HCT116 (cell line): ENCODE measurements at regions not wholly inside any gene's neighbourhood (a gene's known extent, or its start where the extent isn't known, plus 50 kb on each side); places are given as distances from the start of the nearest gene placed in this dataset.

ENCODE experiments used
- ATAC-seq: fragments of 200-7000 bp; cut with Tn5 transposase; 2 replicates; pipeline ENCODE4 v1.9.1; 2020; ENCODE audit warnings: mild to moderate bottlenecking, moderate library complexity
- BruUV-seq: library from RNA; stranded (reverse); fragments of 400-500 nt; replicated peaks from 2 replicates; lab custom pipeline; 2021; lab: Mats Ljungman, UMichigan
- CTCF ChIA-PET: fragments of 300-600 bp; sonication (Branson Sonifier 250); formaldehyde crosslinking; loops from one replicate; lab custom pipeline; 2021; ENCODE audit warnings: antibody characterized with exemption; lab: Charles Lee
- POLR2A ChIA-PET: fragments of 300-600, 350-600 bp; sonication (Branson Sonifier 250); formaldehyde crosslinking; loops from one replicate; lab custom pipeline; 2021; ENCODE audit warnings: antibody characterized with exemption; lab: Charles Lee
- RAD21 ChIA-PET, 2 experiments: fragments of 300-600 bp; sonication (Branson Sonifier 250); formaldehyde crosslinking; loops; one replicate each; lab custom pipeline; 2023; ENCODE audit warnings: low total read pairs in 2 of 2; ENCODE audit not compliant: uncharacterized antibody in 2 of 2, unreplicated experiment in 2 of 2, low non-redundant PET in 1 of 2; lab: Charles Lee
- DNase-seq: peaks from one replicate; pipeline ENCODE4 v3.0.0-alpha.2; 2010; ENCODE audit warnings: low read depth, low spot score
- H2AFZ ChIP-seq: fragments of 200-600 bp; shearing (Covaris generic), sonication (generic); 2 replicates; pipeline ENCODE4 v1.6.1; 2017; ENCODE audit warnings: low read depth, mixed run types, mixed read lengths, antibody characterized with exemption, low read length; ENCODE audit not compliant: poor library complexity, severe bottlenecking
- H3K27ac ChIP-seq: 2 replicates; pipeline ENCODE4 v1.5.1; 2012; ENCODE audit warnings: low read depth, low read length
- H3K27me3 ChIP-seq: fragments of 200-600 bp; sonication (generic); 2 replicates; pipeline ENCODE4 v1.6.1; 2016; ENCODE audit warnings: mixed run types, low read length, mixed read lengths; ENCODE audit not compliant: insufficient read depth
- H3K36me3 ChIP-seq, 2 experiments: fragments of 200-500 bp in 1 of 2; fragments of 200-600 bp in 1 of 2; sonication (Bioruptor generic) in 1 of 2; sonication (generic) in 1 of 2; 2 replicates each; pipeline versions ENCODE4 v1.5.1 to v1.6.1; 2014 to 2016; ENCODE audit warnings: low read length in 2 of 2, inconsistent platforms in 1 of 2, mixed read lengths in 1 of 2, mixed run types in 1 of 2; ENCODE audit not compliant: insufficient read depth in 2 of 2, control insufficient read depth in 1 of 2
- H3K4me1 ChIP-seq, 2 experiments: fragments of 200-600 bp in 1 of 2; sonication (generic) in 1 of 2; 2 replicates each; pipeline versions ENCODE4 v1.5.1 to v1.6.1; 2012 to 2017; ENCODE audit warnings: low read length in 2 of 2, inconsistent platforms in 1 of 2, mild to moderate bottlenecking in 1 of 2, mixed read lengths in 1 of 2, mixed run types in 1 of 2, moderate library complexity in 1 of 2; ENCODE audit not compliant: insufficient read depth in 2 of 2, control insufficient read depth in 1 of 2
- H3K4me2 ChIP-seq: fragments of 200-600 bp; sonication (generic); 2 replicates; pipeline ENCODE4 v1.6.1; 2017; ENCODE audit warnings: mixed run types, low read length, mixed read lengths
- H3K4me3 ChIP-seq, 2 experiments: fragments of 200-600 bp in 1 of 2; sonication (generic) in 1 of 2; replicated peaks in 1 of 2; 2 replicates each; pipeline ENCODE4 v1.5.1; 2011 to 2016; ENCODE audit warnings: low read length in 2 of 2, control low read depth in 1 of 2, low read depth in 1 of 2, mild to moderate bottlenecking in 1 of 2, mixed read lengths in 1 of 2, mixed run types in 1 of 2
- H3K79me2 ChIP-seq: fragments of 200-600 bp; sonication (generic); 2 replicates; pipeline ENCODE4 v1.6.1; 2017; ENCODE audit warnings: mild to moderate bottlenecking, mixed run types, low read length, moderate library complexity, mixed read lengths; ENCODE audit not compliant: insufficient read depth
- H3K9ac ChIP-seq: fragments of 200-600 bp; sonication (generic); 2 replicates; pipeline ENCODE4 v1.6.1; 2016; ENCODE audit warnings: low read length, mixed read lengths
- H3K9me2 ChIP-seq: fragments of 200-600 bp; sonication (generic), shearing (Covaris generic); 2 replicates; pipeline ENCODE4 v1.6.1; 2017; ENCODE audit warnings: mixed run types, mild to moderate bottlenecking, moderate library complexity; ENCODE audit not compliant: insufficient read depth
- H3K9me3 ChIP-seq, 2 experiments: fragments of 200-500 bp in 1 of 2; fragments of 200-600 bp in 1 of 2; sonication (Bioruptor generic) in 1 of 2; sonication (generic) in 1 of 2; 2 replicates each; pipeline ENCODE4 v1.6.1; 2014 to 2017; ENCODE audit warnings: low read length in 2 of 2, mixed read lengths in 2 of 2, inconsistent platforms in 1 of 2, low read depth in 1 of 2, mild to moderate bottlenecking in 1 of 2, mixed run types in 1 of 2, moderate library complexity in 1 of 2; ENCODE audit not compliant: control insufficient read depth in 1 of 2, insufficient read depth in 1 of 2
- H4K20me1 ChIP-seq: fragments of 200-600 bp; sonication (generic), shearing (Covaris generic); 2 replicates; pipeline ENCODE4 v1.6.1; 2017; ENCODE audit warnings: mixed run types, mild to moderate bottlenecking, moderate library complexity; ENCODE audit not compliant: insufficient read depth
- RAD21 ChIP-seq: IDR thresholded peaks from 2 replicates; pipeline ENCODE4 v1.6.1; 2012; ENCODE audit warnings: low read depth, mild to moderate bottlenecking
- SRF ChIP-seq: IDR thresholded peaks from 2 replicates; pipeline ENCODE4 v1.6.1; 2012; ENCODE audit warnings: low read depth
- ZNF274 ChIP-seq: fragments of 200-500 bp; sonication (Bioruptor generic); IDR thresholded peaks from 2 replicates; pipeline ENCODE4 v1.6.1; 2014; ENCODE audit warnings: mild to moderate bottlenecking, low read depth, low read length, inconsistent platforms
- intact Hi-C: fragments of 100-400 bp; cut with micrococcal nuclease; formaldehyde crosslinking; loops from 2 replicates; pipeline ENCODE4 v1.10.0; 2022
- TF ChIP-seq, protein P1 (sequence below): IDR thresholded peaks from 2 replicates; pipeline ENCODE4 v1.6.1; 2012
- TF ChIP-seq, protein P2 (sequence below), 3 experiments: fragments of 200-600 bp in 1 of 3; sonication (generic) in 1 of 3; IDR thresholded peaks in 2 of 3; conservative IDR thresholded peaks in 1 of 3; 2 replicates each; pipeline ENCODE4 v1.5.1; 2012 to 2017; ENCODE audit warnings: low read depth in 2 of 3, low read length in 2 of 3, antibody characterized with exemption in 1 of 3, borderline replicate concordance in 1 of 3, control low read depth in 1 of 3, mild to moderate bottlenecking in 1 of 3, mixed read lengths in 1 of 3, mixed run types in 1 of 3, moderate library complexity in 1 of 3; ENCODE audit not compliant: insufficient read depth in 1 of 3
- TF ChIP-seq, protein P3 (sequence below): IDR thresholded peaks from 2 replicates; pipeline ENCODE4 v1.6.1; 2011; ENCODE audit warnings: mild to moderate bottlenecking, low read length, moderate library complexity; ENCODE audit not compliant: insufficient replicate concordance; ENCODE audit errors: extremely low read depth

DNA sequence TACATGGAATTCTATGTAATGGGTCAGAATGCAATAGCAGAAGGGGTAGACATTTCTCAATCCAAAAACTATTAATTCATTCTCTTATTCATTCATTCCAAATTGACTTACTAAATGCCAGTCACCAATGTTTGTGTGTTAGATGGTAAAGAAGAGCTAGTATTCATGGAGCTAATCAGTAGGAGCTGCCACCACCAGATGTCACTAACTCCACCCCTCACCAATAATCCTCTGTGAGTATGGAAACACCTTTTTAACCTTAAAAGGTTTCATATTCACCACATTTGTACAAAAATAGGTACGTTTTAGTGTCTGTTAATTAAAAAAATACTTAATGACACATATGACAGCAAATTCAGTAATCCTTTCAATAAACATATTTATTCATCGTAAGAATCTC, 131.8 kb upstream of the PKN2 start:
- BruUV-seq: no TSS peak
- Histone ChIP-seq H3K4me1 (no peaks in the 10 kb centered on the region), H3K9me2 (no peaks in the 10 kb centered on the region), H3K36me3 (no peaks in the 10 kb centered on the region), H3K4me3 (no peak overlapping the region), H3K27ac (no peak overlapping the region), H3K4me2 (no peak overlapping the region), H3K9me3 (no peaks in the 10 kb centered on the region), H3K27me3 (no peaks in the 10 kb centered on the region), H3K9ac (no peak overlapping the region), H3K79me2 (no peaks in the 10 kb centered on the region)
- RAD21 ChIA-PET: no interaction called here
- CTCF ChIA-PET: interaction anchor here (1.0 kb wide), 1 partner anchor 372 kb away, joined by 3 read pairs; no protein-coding TSS in a partner anchor
- DNase-seq: peak; percentile 2
- TF ChIP-seq RAD21 (peak; percentile 29; the same call in 1 of the 2 replicates), ZNF274 (no peak), SRF (no peak)
- TF ChIP-seq, protein P1, sequence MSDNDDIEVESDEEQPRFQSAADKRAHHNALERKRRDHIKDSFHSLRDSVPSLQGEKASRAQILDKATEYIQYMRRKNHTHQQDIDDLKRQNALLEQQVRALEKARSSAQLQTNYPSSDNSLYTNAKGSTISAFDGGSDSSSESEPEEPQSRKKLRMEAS: no peak
- TF ChIP-seq, protein P2, sequence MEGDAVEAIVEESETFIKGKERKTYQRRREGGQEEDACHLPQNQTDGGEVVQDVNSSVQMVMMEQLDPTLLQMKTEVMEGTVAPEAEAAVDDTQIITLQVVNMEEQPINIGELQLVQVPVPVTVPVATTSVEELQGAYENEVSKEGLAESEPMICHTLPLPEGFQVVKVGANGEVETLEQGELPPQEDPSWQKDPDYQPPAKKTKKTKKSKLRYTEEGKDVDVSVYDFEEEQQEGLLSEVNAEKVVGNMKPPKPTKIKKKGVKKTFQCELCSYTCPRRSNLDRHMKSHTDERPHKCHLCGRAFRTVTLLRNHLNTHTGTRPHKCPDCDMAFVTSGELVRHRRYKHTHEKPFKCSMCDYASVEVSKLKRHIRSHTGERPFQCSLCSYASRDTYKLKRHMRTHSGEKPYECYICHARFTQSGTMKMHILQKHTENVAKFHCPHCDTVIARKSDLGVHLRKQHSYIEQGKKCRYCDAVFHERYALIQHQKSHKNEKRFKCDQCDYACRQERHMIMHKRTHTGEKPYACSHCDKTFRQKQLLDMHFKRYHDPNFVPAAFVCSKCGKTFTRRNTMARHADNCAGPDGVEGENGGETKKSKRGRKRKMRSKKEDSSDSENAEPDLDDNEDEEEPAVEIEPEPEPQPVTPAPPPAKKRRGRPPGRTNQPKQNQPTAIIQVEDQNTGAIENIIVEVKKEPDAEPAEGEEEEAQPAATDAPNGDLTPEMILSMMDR (IDR thresholded peaks at IDR 0.05 in 2 of 3, conservative IDR thresholded peaks at IDR 0.05 in 1 of 3; ENCODE audit: borderline replicate concordance in 1 of 3, insufficient read depth in 1 of 3, low read depth in 2 of 3, low read length in 2 of 3): peak in 2 of 3 experiments; percentile 17 to 38; a peak in 3 of 6 replicates
- TF ChIP-seq, protein P3, sequence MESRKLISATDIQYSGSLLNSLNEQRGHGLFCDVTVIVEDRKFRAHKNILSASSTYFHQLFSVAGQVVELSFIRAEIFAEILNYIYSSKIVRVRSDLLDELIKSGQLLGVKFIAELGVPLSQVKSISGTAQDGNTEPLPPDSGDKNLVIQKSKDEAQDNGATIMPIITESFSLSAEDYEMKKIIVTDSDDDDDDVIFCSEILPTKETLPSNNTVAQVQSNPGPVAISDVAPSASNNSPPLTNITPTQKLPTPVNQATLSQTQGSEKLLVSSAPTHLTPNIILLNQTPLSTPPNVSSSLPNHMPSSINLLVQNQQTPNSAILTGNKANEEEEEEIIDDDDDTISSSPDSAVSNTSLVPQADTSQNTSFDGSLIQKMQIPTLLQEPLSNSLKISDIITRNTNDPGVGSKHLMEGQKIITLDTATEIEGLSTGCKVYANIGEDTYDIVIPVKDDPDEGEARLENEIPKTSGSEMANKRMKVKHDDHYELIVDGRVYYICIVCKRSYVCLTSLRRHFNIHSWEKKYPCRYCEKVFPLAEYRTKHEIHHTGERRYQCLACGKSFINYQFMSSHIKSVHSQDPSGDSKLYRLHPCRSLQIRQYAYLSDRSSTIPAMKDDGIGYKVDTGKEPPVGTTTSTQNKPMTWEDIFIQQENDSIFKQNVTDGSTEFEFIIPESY: no peak
- TF ChIP-seq, all 23 proteins: peak for 2
- no peak overlapping the region for H2AFZ ChIP-seq
- peak; percentile 50 for ATAC-seq
- no peaks in the 10 kb centered on the region for H4K20me1 ChIP-seq
- intact Hi-C loops: no loop called here
- POLR2A ChIA-PET: no interaction called here
